BE2C (cell line): ENCODE measurements at regions not wholly inside any gene's neighbourhood (a gene's known extent, or its start where the extent isn't known, plus 50 kb on each side); places are given as distances from the start of the nearest gene placed in this dataset.
"Not testable (repeated sequence)": the region's sequence is repeated elsewhere in the genome, so short reads cannot be mapped to it uniquely, and the experiment has no call there.

ENCODE experiments used
- DNase-seq: peaks from one replicate; pipeline ENCODE4 v3.0.0-alpha.2; 2020
- H3K27me3 ChIP-seq: fragments of 250-450 bp; sonication (Bioruptor Pico); 2 replicates; pipeline ENCODE4 v1.5.1; 2020; ENCODE audit warnings: mild to moderate bottlenecking
- H3K36me3 ChIP-seq: fragments of 250-450 bp; sonication (Bioruptor Pico); 2 replicates; pipeline ENCODE4 v1.5.1; 2020; ENCODE audit warnings: mild to moderate bottlenecking
- H3K4me1 ChIP-seq: fragments of 250-450 bp; sonication (Bioruptor Pico); 2 replicates; pipeline ENCODE4 v1.5.1; 2020
- H3K4me3 ChIP-seq: 2 replicates; pipeline ENCODE4 v1.5.1; 2011; ENCODE audit warnings: low read depth, low read length
- H3K9me3 ChIP-seq: fragments of 250-450 bp; sonication (Bioruptor Pico); 2 replicates; pipeline ENCODE4 v1.5.1; 2020
- TF ChIP-seq, protein P1 (sequence below): IDR thresholded peaks from 2 replicates; pipeline ENCODE4 v1.5.1; 2012; ENCODE audit warnings: mild to moderate bottlenecking, low read depth, low read length

DNA sequence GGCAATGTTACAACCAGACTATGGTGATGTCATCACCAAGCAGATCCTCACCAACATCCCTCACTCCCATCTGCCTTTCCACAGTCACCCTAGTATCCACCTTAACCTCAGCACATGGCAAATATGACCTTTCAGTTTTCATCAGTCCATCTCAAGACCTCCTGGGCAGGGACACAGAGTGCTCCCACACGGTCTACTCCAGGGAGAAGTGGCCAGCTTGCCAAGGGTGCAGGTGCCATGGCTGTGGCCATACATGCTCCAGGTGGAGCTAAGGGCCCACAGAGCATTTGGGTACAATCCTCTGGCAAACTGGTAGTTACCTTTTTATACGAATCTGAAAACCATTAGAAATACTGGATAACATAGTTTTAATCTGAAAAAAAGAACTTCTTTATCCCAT is 453.1 kb downstream of the ADCYAP1 start:
- Histone ChIP-seq H3K27me3 (no peaks in the 10 kb centered on the region), H3K4me1 (no peaks in the 10 kb centered on the region), H3K9me3 (no peaks in the 10 kb centered on the region), H3K4me3 (no peak overlapping the region), H3K36me3 (no peaks in the 10 kb centered on the region)
- DNase-seq, result no peak
- TF ChIP-seq, protein P1, sequence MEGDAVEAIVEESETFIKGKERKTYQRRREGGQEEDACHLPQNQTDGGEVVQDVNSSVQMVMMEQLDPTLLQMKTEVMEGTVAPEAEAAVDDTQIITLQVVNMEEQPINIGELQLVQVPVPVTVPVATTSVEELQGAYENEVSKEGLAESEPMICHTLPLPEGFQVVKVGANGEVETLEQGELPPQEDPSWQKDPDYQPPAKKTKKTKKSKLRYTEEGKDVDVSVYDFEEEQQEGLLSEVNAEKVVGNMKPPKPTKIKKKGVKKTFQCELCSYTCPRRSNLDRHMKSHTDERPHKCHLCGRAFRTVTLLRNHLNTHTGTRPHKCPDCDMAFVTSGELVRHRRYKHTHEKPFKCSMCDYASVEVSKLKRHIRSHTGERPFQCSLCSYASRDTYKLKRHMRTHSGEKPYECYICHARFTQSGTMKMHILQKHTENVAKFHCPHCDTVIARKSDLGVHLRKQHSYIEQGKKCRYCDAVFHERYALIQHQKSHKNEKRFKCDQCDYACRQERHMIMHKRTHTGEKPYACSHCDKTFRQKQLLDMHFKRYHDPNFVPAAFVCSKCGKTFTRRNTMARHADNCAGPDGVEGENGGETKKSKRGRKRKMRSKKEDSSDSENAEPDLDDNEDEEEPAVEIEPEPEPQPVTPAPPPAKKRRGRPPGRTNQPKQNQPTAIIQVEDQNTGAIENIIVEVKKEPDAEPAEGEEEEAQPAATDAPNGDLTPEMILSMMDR, result no peak

DNA sequence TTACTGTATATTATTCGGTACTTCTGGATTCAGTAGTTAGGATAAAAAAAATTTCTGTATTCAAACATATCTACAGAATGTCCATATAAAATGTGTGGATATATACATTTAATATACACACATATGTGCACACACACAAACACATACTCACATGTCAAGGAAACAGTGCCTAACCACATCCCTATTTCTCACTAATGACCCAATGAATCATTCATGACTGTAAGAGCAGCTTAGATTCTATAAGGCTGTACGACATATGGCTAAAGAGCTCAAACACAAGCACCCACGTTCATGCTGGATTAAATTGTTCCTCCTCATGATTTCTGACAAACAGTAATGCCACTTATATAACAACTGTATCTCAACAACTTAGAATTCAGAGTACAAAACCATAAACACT is 457.3 kb downstream of the ADCYAP1 start:
- H3K36me3 ChIP-seq, result no peaks in the 10 kb centered on the region
- no peaks in the 10 kb centered on the region for H3K4me1 ChIP-seq
- TF ChIP-seq, protein P1, result no peak
- H3K9me3 ChIP-seq, result no peaks in the 10 kb centered on the region
- DNase-seq, result no peak
- H3K4me3 ChIP-seq, result no peak overlapping the region
- H3K27me3 ChIP-seq, result no peaks in the 10 kb centered on the region

DNA sequence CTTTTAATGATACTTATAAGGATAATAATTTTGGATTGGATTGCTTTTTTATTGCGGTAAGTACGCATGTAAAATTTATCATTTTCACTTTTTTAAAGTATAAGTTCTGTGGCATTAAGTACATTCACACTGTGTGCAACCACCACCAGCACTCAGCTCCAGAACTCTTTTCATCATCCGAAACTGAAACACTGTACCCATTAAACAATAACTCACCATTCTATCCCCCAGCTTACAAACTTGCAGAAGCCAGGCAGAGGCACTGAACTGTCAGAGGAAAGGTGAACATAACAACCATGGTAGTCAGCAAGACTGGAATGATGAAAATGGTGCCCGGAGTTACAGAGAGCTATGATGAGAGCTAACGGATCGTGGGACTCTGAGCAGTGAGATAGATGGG is 465.9 kb downstream of the ADCYAP1 start:
- no peak overlapping the region for H3K4me3 ChIP-seq
- no peaks in the 10 kb centered on the region for H3K4me1 ChIP-seq
- TF ChIP-seq, protein P1, result no peak
- no peak for DNase-seq
- no peaks in the 10 kb centered on the region for H3K27me3 ChIP-seq
- no peaks in the 10 kb centered on the region for H3K36me3 ChIP-seq
- H3K9me3 ChIP-seq, result no peaks in the 10 kb centered on the region

DNA sequence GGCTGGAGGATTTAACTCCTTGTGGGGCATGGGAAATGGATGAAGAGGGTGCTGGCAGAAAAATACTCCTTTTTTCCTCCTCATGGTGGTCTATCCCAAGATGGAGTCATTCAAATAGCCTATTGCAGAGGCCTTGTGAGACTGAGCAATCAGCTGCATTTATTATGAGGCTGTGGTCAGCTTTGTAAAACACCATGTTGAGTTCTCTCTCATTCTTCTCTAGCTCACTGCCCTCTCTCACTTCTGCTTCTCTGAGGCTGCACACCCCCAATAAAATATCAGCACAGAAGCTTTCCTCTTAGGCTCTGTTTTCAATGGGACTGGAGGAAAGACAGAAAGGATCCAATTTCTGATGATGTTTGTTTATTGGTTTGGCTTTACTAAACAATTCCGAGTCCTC is 467.1 kb downstream of the ADCYAP1 start:
- no peaks in the 10 kb centered on the region for H3K36me3 ChIP-seq
- no peaks in the 10 kb centered on the region for H3K9me3 ChIP-seq
- H3K4me1 ChIP-seq, result no peaks in the 10 kb centered on the region
- no peak overlapping the region for H3K4me3 ChIP-seq
- TF ChIP-seq, protein P1, result no peak
- no peak for DNase-seq
- no peaks in the 10 kb centered on the region for H3K27me3 ChIP-seq

DNA sequence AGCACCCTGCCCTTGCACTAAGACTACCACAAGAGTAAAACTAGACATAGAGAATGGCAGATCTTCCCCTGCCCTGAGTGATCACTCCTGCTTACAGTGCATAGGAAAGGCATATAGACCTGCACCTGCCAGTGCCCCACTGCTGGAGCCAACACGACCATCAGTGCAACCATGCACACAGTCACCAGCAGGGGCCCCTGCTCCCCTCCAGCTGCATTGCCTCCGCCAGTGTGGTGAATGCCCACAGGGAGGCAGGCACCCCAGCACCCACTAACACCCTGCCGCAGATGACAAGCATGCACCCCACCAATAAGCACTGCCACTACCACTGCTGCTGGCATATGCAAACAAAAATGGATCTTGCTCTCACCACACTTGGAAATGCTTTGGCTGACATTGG is 478.8 kb downstream of the ADCYAP1 start:
- no peaks in the 10 kb centered on the region for H3K27me3 ChIP-seq
- H3K4me1 ChIP-seq, result no peaks in the 10 kb centered on the region
- no peaks in the 10 kb centered on the region for H3K36me3 ChIP-seq
- H3K4me3 ChIP-seq, result no peak overlapping the region
- no peaks in the 10 kb centered on the region for H3K9me3 ChIP-seq
- DNase-seq, result no peak
- TF ChIP-seq, protein P1, result no peak

DNA sequence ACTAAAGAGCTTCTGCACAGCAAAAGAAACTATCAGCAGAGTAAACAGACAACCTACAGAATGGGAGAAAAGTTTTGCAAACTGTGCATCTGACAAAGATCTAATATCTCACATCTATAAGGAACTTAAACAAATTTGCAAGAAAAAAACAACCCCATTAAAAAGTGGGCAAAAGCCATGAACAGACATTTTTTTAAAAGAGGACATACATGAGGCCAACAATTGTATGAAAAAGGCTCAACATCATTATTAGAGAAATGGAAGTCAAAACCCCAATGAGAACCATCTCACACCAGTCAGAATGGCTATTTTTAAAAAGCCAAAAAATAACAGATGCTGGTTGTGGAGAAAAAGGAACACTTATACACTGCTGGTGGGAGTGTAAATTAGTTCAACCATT is 483.8 kb downstream of the ADCYAP1 start:
- not testable (repeated sequence) for H3K4me3 ChIP-seq, H3K9me3 ChIP-seq, DNase-seq, H3K27me3 ChIP-seq, H3K36me3 ChIP-seq, H3K4me1 ChIP-seq

DNA sequence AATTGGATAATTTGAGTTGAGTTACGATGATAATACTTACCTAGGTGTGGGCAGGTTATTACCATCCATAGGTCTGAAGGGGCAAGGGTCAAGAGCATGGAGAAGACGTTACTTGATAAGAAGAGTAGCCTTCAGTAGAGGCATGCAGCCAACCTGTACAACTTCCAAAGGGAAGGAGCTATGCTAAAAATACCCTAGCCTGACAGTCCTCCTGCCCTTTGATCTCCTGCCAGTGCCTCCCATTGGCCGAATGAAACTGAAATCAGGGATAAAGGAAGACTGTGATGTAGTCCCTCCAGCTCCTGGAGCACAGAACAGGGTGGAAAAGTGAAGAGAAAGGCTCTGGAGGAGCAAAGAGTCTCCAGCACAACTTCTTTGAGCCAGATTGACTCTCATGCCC is 487.4 kb downstream of the ADCYAP1 start:
- Histone ChIP-seq H3K27me3 (no peaks in the 10 kb centered on the region), H3K4me3 (no peak overlapping the region), H3K9me3 (no peaks in the 10 kb centered on the region), H3K36me3 (no peaks in the 10 kb centered on the region), H3K4me1 (no peaks in the 10 kb centered on the region)
- TF ChIP-seq, protein P1, result no peak
- no peak for DNase-seq
